ENCODE measurements at regions not wholly inside any gene's neighbourhood (a gene's known extent, or its start where the extent isn't known, plus 50 kb on each side); places are given as distances from the start of the nearest gene placed in this dataset.

DNA sequence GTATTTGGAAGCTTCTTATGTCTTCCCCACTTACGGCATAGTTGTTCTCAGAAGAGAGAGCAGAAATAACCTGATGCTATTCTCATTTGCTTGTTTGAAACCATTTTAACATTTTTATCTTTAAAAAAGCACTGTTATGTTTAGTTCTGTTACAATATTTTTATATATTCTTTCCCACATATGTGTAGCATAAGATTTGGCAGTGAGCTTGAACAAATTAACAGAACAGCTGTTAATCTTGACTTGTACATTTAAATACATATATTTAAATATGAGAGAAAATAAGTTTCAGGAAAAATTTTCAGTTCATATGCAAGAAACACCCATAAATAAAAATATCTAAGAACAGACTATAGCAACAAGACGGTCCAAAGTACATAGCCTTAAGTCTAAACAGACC is 431.7 kb upstream of the IRAK1BP1 start:
- no peak overlapping the region for H3K4me3 ChIP-seq (ENCODE audit: low read length)
- no peaks in the 10 kb centered on the region for H3K4me1 ChIP-seq (ENCODE audit: insufficient read depth, low read length)
- POLR2A ChIA-PET = no interaction called here
- TF ChIP-seq CTCF (IDR thresholded peaks at IDR 0.05) = no peak
- no peaks in the 10 kb centered on the region for H3K27me3 ChIP-seq (ENCODE audit: control insufficient read depth in 1 of 2, insufficient read depth in 2 of 2, low read length in 2 of 2)
- H3K27ac Mint-ChIP-seq = no peak overlapping the region
- H3K36me3 ChIP-seq (ENCODE audit: insufficient read depth, low read length) = no peaks in the 10 kb centered on the region
- H3K9me3 Mint-ChIP-seq = peaks cover 7% of the 10 kb centered on the region
- H3K27me3 Mint-ChIP-seq = no peaks in the 10 kb centered on the region
- no peak overlapping the region for H3K27ac ChIP-seq (ENCODE audit: low read depth in 1 of 2, low read length in 2 of 2)
- intact Hi-C loops (cut with DNase I, micrococcal nuclease) = no loop called here
- DNase-seq = no peak
- no peak overlapping the region for H3K4me3 Mint-ChIP-seq
- H3K36me3 Mint-ChIP-seq (ENCODE audit: low read depth) = no peaks in the 10 kb centered on the region
- CTCF ChIA-PET = no interaction called here
- no peaks in the 10 kb centered on the region for H3K9me3 ChIP-seq (ENCODE audit: control insufficient read depth in 1 of 2, insufficient read depth in 1 of 2, low read length in 2 of 2)
- H3K4me1 Mint-ChIP-seq (ENCODE audit: low read depth) = no peaks in the 10 kb centered on the region
- no peak for ATAC-seq (ENCODE audit: poor library complexity)

DNA sequence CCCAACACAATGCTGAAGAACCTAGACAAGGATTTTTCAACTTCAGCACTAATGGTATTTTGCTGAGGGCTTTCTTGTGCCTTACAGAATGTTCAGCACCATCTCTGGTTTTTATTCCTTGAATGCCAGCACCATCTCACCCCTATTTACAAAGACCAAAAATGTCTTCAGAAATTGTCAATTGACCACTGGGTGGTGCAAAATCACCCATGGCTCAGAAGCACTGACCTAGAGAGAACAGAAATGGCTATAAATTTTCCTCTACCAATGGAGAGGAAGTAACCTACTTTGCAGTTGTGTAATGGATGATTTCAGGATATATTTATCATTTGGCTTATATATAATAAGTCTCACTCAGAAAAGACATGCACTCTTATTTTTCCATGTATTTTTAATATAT is 431.0 kb upstream of the IRAK1BP1 start:
- no peak overlapping the region for H3K4me3 Mint-ChIP-seq
- CTCF ChIA-PET = no interaction called here
- no peaks in the 10 kb centered on the region for H3K9me3 ChIP-seq (ENCODE audit: control insufficient read depth in 1 of 2, insufficient read depth in 1 of 2, low read length in 2 of 2)

GRCh38 chr6:78438135-78438534 is 429.2 kb upstream of the IRAK1BP1 start:
- no peaks in the 10 kb centered on the region for H3K9me3 ChIP-seq (ENCODE audit: control insufficient read depth in 1 of 2, insufficient read depth in 1 of 2, low read length in 2 of 2)
- H3K27ac ChIP-seq (ENCODE audit: low read depth in 1 of 2, low read length in 2 of 2) = no peak overlapping the region
- intact Hi-C loops (cut with DNase I, micrococcal nuclease) = no loop called here
- Mint-ChIP-seq H3K36me3 (ENCODE audit: low read depth) (no peaks in the 10 kb centered on the region), H3K27ac (no peak overlapping the region), H3K9me3 (peaks cover 5% of the 10 kb centered on the region), H3K27me3 (no peaks in the 10 kb centered on the region), H3K4me1 (ENCODE audit: low read depth) (no peaks in the 10 kb centered on the region), H3K4me3 (no peak overlapping the region)
- H3K27me3 ChIP-seq (ENCODE audit: control insufficient read depth in 1 of 2, insufficient read depth in 2 of 2, low read length in 2 of 2) = no peaks in the 10 kb centered on the region
- ChIA-PET CTCF (no interaction called here), POLR2A (no interaction called here)
- no peak for DNase-seq
- ATAC-seq (ENCODE audit: poor library complexity) = no peak
- no peaks in the 10 kb centered on the region for H3K36me3 ChIP-seq (ENCODE audit: insufficient read depth, low read length)
- TF ChIP-seq CTCF (IDR thresholded peaks at IDR 0.05) = no peak
- H3K4me1 ChIP-seq (ENCODE audit: insufficient read depth, low read length) = no peaks in the 10 kb centered on the region
- H3K4me3 ChIP-seq (ENCODE audit: low read length) = no peak overlapping the region

More for the DNA sequence above, 431.0 kb upstream of the IRAK1BP1 start:
- H3K36me3 Mint-ChIP-seq (ENCODE audit: low read depth) = no peaks in the 10 kb centered on the region
- POLR2A ChIA-PET = no interaction called here
- no peak for TF ChIP-seq CTCF (IDR thresholded peaks at IDR 0.05)
- Histone ChIP-seq H3K36me3 (ENCODE audit: insufficient read depth, low read length) (no peaks in the 10 kb centered on the region), H3K27me3 (ENCODE audit: control insufficient read depth in 1 of 2, insufficient read depth in 2 of 2, low read length in 2 of 2) (no peaks in the 10 kb centered on the region), H3K27ac (ENCODE audit: low read depth in 1 of 2, low read length in 2 of 2) (no peak overlapping the region), H3K4me3 (ENCODE audit: low read length) (no peak overlapping the region), H3K4me1 (ENCODE audit: insufficient read depth, low read length) (no peaks in the 10 kb centered on the region)
- ATAC-seq (ENCODE audit: poor library complexity) (no peak), DNase-seq (no peak)
- H3K4me1 Mint-ChIP-seq (ENCODE audit: low read depth) = no peaks in the 10 kb centered on the region
- H3K27me3 Mint-ChIP-seq = no peaks in the 10 kb centered on the region
- peaks cover 7% of the 10 kb centered on the region for H3K9me3 Mint-ChIP-seq
- H3K27ac Mint-ChIP-seq = no peak overlapping the region
- intact Hi-C loops (cut with DNase I, micrococcal nuclease) = no loop called here

Measured in CD4-positive, alpha-beta T cell (primary cell).